WTC11 (cell line): ENCODE measurements at regions not wholly inside any gene's neighbourhood (a gene's known extent, or its start where the extent isn't known, plus 50 kb on each side); places are given as distances from the start of the nearest gene placed in this dataset.

Experiments used
- ATAC-seq: fragments of 200-7000 bp; cut with Tn5 transposase; 2 replicates; pipeline ENCODE4 v1.10.0; 2021; ENCODE audit warnings: mild to moderate bottlenecking, moderate library complexity
- CTCF ChIA-PET: fragments of 300-600 bp; sonication (Branson Sonifier 250); formaldehyde crosslinking; loops from one replicate; lab custom pipeline; 2021; ENCODE audit warnings: antibody characterized with exemption; lab: Charles Lee
- POLR2A ChIA-PET: fragments of 350-600 bp; sonication (Branson Sonifier 250); formaldehyde crosslinking; loops from one replicate; lab custom pipeline; 2021; ENCODE audit warnings: antibody characterized with exemption; lab: Charles Lee
- DNase-seq: peaks from one replicate; pipeline ENCODE4 v3.0.0; 2021; ENCODE audit warnings: low spot score
- H3K27ac Mint-ChIP-seq: 2 replicates; pipeline ENCODE4 v1.8.0; 2021; ENCODE audit warnings: mixed read lengths
- H3K27me3 Mint-ChIP-seq: 2 replicates; pipeline ENCODE4 v1.8.0; 2021; ENCODE audit warnings: low read depth, mild to moderate bottlenecking, moderate library complexity, mixed read lengths
- H3K36me3 Mint-ChIP-seq: 2 replicates; pipeline ENCODE4 v1.8.0; 2021; ENCODE audit warnings: mixed read lengths
- H3K4me1 Mint-ChIP-seq: 2 replicates; pipeline ENCODE4 v1.8.0; 2022; ENCODE audit warnings: mixed read lengths
- H3K4me3 Mint-ChIP-seq: 2 replicates; pipeline ENCODE4 v1.8.0; 2021; ENCODE audit warnings: mild to moderate bottlenecking, moderate library complexity, mixed read lengths
- H3K9me3 Mint-ChIP-seq: 2 replicates; pipeline ENCODE4 v1.8.0; 2021; ENCODE audit warnings: mixed read lengths
- ATF1 ChIP-seq: sonication (generic); formaldehyde crosslinking; IDR thresholded peaks from 2 replicates; pipeline ENCODE4 v1.8.1; 2023; ENCODE audit warnings: mild to moderate bottlenecking, moderate library complexity, missing genetic modification reagents
- ATF6 ChIP-seq: sonication (generic); formaldehyde crosslinking; IDR thresholded peaks from 2 replicates; pipeline ENCODE4 v1.8.1; 2023; ENCODE audit warnings: mild to moderate bottlenecking, missing genetic modification reagents
- CBFB ChIP-seq: sonication (generic); formaldehyde crosslinking; IDR thresholded peaks from 2 replicates; pipeline ENCODE4 v1.8.1; 2022; ENCODE audit warnings: mild to moderate bottlenecking, low read depth, missing genetic modification reagents
- CREM ChIP-seq: sonication (generic); formaldehyde crosslinking; IDR thresholded peaks from 2 replicates; pipeline ENCODE4 v1.8.1; 2022; ENCODE audit warnings: mild to moderate bottlenecking, missing genetic modification reagents, moderate library complexity
- ELF4 ChIP-seq: sonication (generic); formaldehyde crosslinking; IDR thresholded peaks from 2 replicates; pipeline ENCODE4 v1.8.1; 2022; ENCODE audit warnings: low read depth, mild to moderate bottlenecking, moderate library complexity, missing genetic modification reagents
- ESRRA ChIP-seq: sonication (generic); formaldehyde crosslinking; IDR thresholded peaks from 2 replicates; pipeline ENCODE4 v1.8.1; 2022; ENCODE audit warnings: mild to moderate bottlenecking, missing genetic modification reagents, borderline replicate concordance
- FOXP1 ChIP-seq: sonication (generic); formaldehyde crosslinking; IDR thresholded peaks from 2 replicates; pipeline ENCODE4 v1.8.0; 2022; ENCODE audit warnings: missing genetic modification reagents, mild to moderate bottlenecking, moderate library complexity, borderline replicate concordance
- GABPB1 ChIP-seq: sonication (generic); formaldehyde crosslinking; IDR thresholded peaks from 2 replicates; pipeline ENCODE4 v1.8.1; 2023; ENCODE audit warnings: mild to moderate bottlenecking, missing genetic modification reagents
- GRHL2 ChIP-seq: fragments of 250-450 bp; sonication (Bioruptor Pico); IDR thresholded peaks from 2 replicates; pipeline ENCODE4 v1.8.0; 2022; ENCODE audit warnings: mild to moderate bottlenecking, moderate library complexity; ENCODE audit not compliant: insufficient replicate concordance, severe bottlenecking
- HMGA2 ChIP-seq: fragments of 250-450 bp; sonication (Bioruptor Pico); IDR thresholded peaks from 2 replicates; pipeline ENCODE4 v1.4.0; 2021; ENCODE audit warnings: mild to moderate bottlenecking, moderate library complexity
- MYBL2 ChIP-seq: sonication (generic); formaldehyde crosslinking; IDR thresholded peaks from 2 replicates; pipeline ENCODE4 v1.8.1; 2023; ENCODE audit warnings: mild to moderate bottlenecking, moderate library complexity, missing genetic modification reagents
- NFE2L1 ChIP-seq: sonication (generic); formaldehyde crosslinking; IDR thresholded peaks from 2 replicates; pipeline ENCODE4 v1.8.1; 2023; ENCODE audit warnings: missing genetic modification reagents
- PREB ChIP-seq: sonication (generic); formaldehyde crosslinking; IDR thresholded peaks from 2 replicates; pipeline ENCODE4 v1.8.1; 2022; ENCODE audit warnings: mild to moderate bottlenecking, missing genetic modification reagents, moderate library complexity, borderline replicate concordance
- PRRX2 ChIP-seq: fragments of 250-450 bp; sonication (Bioruptor Pico); IDR thresholded peaks from 2 replicates; pipeline ENCODE4 v1.8.0; 2021; ENCODE audit warnings: mild to moderate bottlenecking
- TCF7 ChIP-seq: sonication (generic); formaldehyde crosslinking; IDR thresholded peaks from 2 replicates; pipeline ENCODE4 v1.8.0; 2022; ENCODE audit warnings: mild to moderate bottlenecking, low read depth, missing genetic modification reagents, moderate library complexity
- ZNF138 ChIP-seq: sonication (generic); formaldehyde crosslinking; conservative IDR thresholded peaks from 2 replicates; pipeline ENCODE4 v1.8.1; 2022; ENCODE audit warnings: mild to moderate bottlenecking, moderate library complexity, missing genetic modification reagents
- ZNF219 ChIP-seq: sonication (generic); formaldehyde crosslinking; IDR thresholded peaks from 2 replicates; pipeline ENCODE4 v1.8.0; 2023; ENCODE audit warnings: missing genetic modification reagents, mild to moderate bottlenecking, borderline replicate concordance
- ZNF263 ChIP-seq: sonication (generic); formaldehyde crosslinking; IDR thresholded peaks from 2 replicates; pipeline ENCODE4 v1.8.1; 2022; ENCODE audit warnings: low read depth, mild to moderate bottlenecking, moderate library complexity, missing genetic modification reagents
- ZNF281 ChIP-seq: sonication (generic); formaldehyde crosslinking; IDR thresholded peaks from 2 replicates; pipeline ENCODE4 v1.8.0; 2023; ENCODE audit warnings: mild to moderate bottlenecking, missing genetic modification reagents
- ZNF317 ChIP-seq: sonication (generic); formaldehyde crosslinking; IDR thresholded peaks from 2 replicates; pipeline ENCODE4 v1.8.1; 2023; ENCODE audit warnings: low read depth, mild to moderate bottlenecking, moderate library complexity, missing genetic modification reagents, borderline replicate concordance
- TF ChIP-seq, protein P1 (sequence below): fragments of 200-600 bp; IDR thresholded peaks from 2 replicates; pipeline ENCODE4 v1.8.0; 2022; ENCODE audit warnings: antibody characterized with exemption

GRCh38 chr2:16538707-16539106 is 126.9 kb downstream of the CYRIA start:
- CTCF ChIA-PET = interaction anchor here (1.0 kb wide), 1 partner anchor 13 kb away, joined by 4 read pairs; no protein-coding TSS in a partner anchor
- no peaks in the 10 kb centered on the region for H3K9me3 Mint-ChIP-seq
- DNase-seq (no peak), ATAC-seq (no peak)
- H3K27me3 Mint-ChIP-seq = no peaks in the 10 kb centered on the region
- H3K4me1 Mint-ChIP-seq = peaks cover 4% of the 10 kb centered on the region; the same call in 1 of the 2 replicates
- H3K36me3 Mint-ChIP-seq = no peaks in the 10 kb centered on the region
- no peak overlapping the region for H3K4me3 Mint-ChIP-seq
- POLR2A ChIA-PET = no interaction called here
- TF ChIP-seq GRHL2 (CRISPR knock-in tag) = no peak
- H3K27ac Mint-ChIP-seq = no peak overlapping the region

GRCh38 chr2:16537347-16537746 is 128.3 kb downstream of the CYRIA start:
- no peaks in the 10 kb centered on the region for H3K36me3 Mint-ChIP-seq
- H3K4me3 Mint-ChIP-seq = no peak overlapping the region
- CTCF ChIA-PET = no interaction called here
- no peaks in the 10 kb centered on the region for H3K27me3 Mint-ChIP-seq
- no peaks in the 10 kb centered on the region for H3K9me3 Mint-ChIP-seq
- H3K27ac Mint-ChIP-seq = no peak overlapping the region
- POLR2A ChIA-PET = interaction anchor here (0.7 kb wide), 1 partner anchor 225 kb away, joined by 3 read pairs; no protein-coding TSS in a partner anchor
- DNase-seq (no peak), ATAC-seq (no peak)
- TF ChIP-seq ATF6 (CRISPR knock-in tag) = no peak
- no peak for TF ChIP-seq ZNF281 (CRISPR knock-in tag)
- TF ChIP-seq ESRRA (CRISPR knock-in tag) = no peak
- no peak for TF ChIP-seq PRRX2 (CRISPR knock-in tag)
- H3K4me1 Mint-ChIP-seq = peaks cover 4% of the 10 kb centered on the region; the same call in 1 of the 2 replicates

DNA sequence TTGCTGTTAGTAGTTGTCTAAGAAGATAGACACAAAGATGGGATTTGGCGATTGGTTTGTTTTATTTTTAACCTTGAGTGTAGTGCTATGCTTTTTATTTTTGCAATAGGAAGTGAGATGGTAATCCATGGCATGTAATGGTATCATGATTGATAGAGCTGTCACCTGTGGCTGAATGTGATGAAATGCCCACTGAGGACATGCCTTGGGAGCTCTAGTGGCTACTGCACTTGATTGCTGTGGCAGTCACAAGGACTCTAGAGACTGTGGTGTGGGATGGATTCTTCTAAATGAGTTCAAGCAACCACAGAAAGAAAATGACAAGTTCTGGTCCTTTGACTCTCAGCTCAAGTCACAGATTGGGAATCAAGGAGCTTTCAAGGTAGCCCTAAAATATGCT is 139.4 kb downstream of the CYRIA start:
- H3K4me1 Mint-ChIP-seq = peaks cover 15% of the 10 kb centered on the region
- TF ChIP-seq, protein P1, sequence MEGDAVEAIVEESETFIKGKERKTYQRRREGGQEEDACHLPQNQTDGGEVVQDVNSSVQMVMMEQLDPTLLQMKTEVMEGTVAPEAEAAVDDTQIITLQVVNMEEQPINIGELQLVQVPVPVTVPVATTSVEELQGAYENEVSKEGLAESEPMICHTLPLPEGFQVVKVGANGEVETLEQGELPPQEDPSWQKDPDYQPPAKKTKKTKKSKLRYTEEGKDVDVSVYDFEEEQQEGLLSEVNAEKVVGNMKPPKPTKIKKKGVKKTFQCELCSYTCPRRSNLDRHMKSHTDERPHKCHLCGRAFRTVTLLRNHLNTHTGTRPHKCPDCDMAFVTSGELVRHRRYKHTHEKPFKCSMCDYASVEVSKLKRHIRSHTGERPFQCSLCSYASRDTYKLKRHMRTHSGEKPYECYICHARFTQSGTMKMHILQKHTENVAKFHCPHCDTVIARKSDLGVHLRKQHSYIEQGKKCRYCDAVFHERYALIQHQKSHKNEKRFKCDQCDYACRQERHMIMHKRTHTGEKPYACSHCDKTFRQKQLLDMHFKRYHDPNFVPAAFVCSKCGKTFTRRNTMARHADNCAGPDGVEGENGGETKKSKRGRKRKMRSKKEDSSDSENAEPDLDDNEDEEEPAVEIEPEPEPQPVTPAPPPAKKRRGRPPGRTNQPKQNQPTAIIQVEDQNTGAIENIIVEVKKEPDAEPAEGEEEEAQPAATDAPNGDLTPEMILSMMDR = no peak
- TF ChIP-seq CBFB (CRISPR knock-in tag) = no peak
- no peak for TF ChIP-seq ZNF219
- TF ChIP-seq PREB (CRISPR knock-in tag) = no peak
- no peak for TF ChIP-seq ZNF138 (CRISPR knock-in tag)
- no peak for TF ChIP-seq TCF7 (CRISPR knock-in tag)
- no peak for TF ChIP-seq CREM (CRISPR knock-in tag)
- no peak for TF ChIP-seq MYBL2 (CRISPR knock-in tag)
- no peak for TF ChIP-seq ZNF263
- TF ChIP-seq FOXP1 (CRISPR knock-in tag) = no peak
- TF ChIP-seq NFE2L1 (CRISPR knock-in tag) = no peak
- TF ChIP-seq HMGA2 = no peak
- no peak for TF ChIP-seq ZNF281 (CRISPR knock-in tag)
- TF ChIP-seq ZNF317 (CRISPR knock-in tag) = no peak
- TF ChIP-seq ATF1 (CRISPR knock-in tag) = no peak
- no peak for TF ChIP-seq GABPB1 (CRISPR knock-in tag)
- TF ChIP-seq ELF4 (CRISPR knock-in tag) = no peak

More for the DNA sequence above, 139.4 kb downstream of the CYRIA start:
- Mint-ChIP-seq H3K27me3 (no peaks in the 10 kb centered on the region), H3K27ac (no peak overlapping the region), H3K4me3 (no peak overlapping the region), H3K9me3 (no peaks in the 10 kb centered on the region), H3K36me3 (no peaks in the 10 kb centered on the region)
- DNase-seq (no peak), ATAC-seq (no peak)
- ChIA-PET CTCF (interaction anchor here (0.6 to 3.4 kb wide), 18 partner anchors 10 to 876 kb away, joined by 3 to 44 read pairs (median 6); no protein-coding TSS in a partner anchor), POLR2A (no interaction called here)
